Breast epithelium (tissue), 3 donors: ENCODE measurements at regions not wholly inside any gene's neighbourhood (a gene's known extent, or its start where the extent isn't known, plus 50 kb on each side); places are given as distances from the start of the nearest gene placed in this dataset.
"Not testable (repeated sequence)": the region's sequence is repeated elsewhere in the genome, so short reads cannot be mapped to it uniquely, and the experiment has no call there.

ENCODE experiments used
- CTCF ChIP-seq, 3 donors: fragments of 450-650 bp; IDR thresholded peaks; one replicate each; pipeline ENCODE4 v1.5.1; 2016 to 2017; ENCODE audit warnings: antibody characterized with exemption in 3 of 3, mild to moderate bottlenecking in 3 of 3, moderate library complexity in 3 of 3
- POLR2A ChIP-seq: fragments of 450-650 bp; IDR thresholded peaks from one replicate; pipeline ENCODE4 v1.6.1; 2016; ENCODE audit warnings: antibody characterized with exemption, mild to moderate bottlenecking, moderate library complexity

- not testable (repeated sequence) for TF ChIP-seq CTCF (IDR thresholded peaks at IDR 0.05); POLR2A
Measured at GRCh38 chr3:125742845-125743244, 147.5 kb upstream of the OSBPL11 start.
